WTC11 (cell line): ENCODE measurements at regions not wholly inside any gene's neighbourhood (a gene's known extent, or its start where the extent isn't known, plus 50 kb on each side); places are given as distances from the start of the nearest gene placed in this dataset.

ENCODE experiments used
- CBFB ChIP-seq: sonication (generic); formaldehyde crosslinking; IDR thresholded peaks from 2 replicates; pipeline ENCODE4 v1.8.1; 2022; ENCODE audit warnings: mild to moderate bottlenecking, low read depth, missing genetic modification reagents
- CREM ChIP-seq: sonication (generic); formaldehyde crosslinking; IDR thresholded peaks from 2 replicates; pipeline ENCODE4 v1.8.1; 2022; ENCODE audit warnings: mild to moderate bottlenecking, missing genetic modification reagents, moderate library complexity
- ESRRA ChIP-seq: sonication (generic); formaldehyde crosslinking; IDR thresholded peaks from 2 replicates; pipeline ENCODE4 v1.8.1; 2022; ENCODE audit warnings: mild to moderate bottlenecking, missing genetic modification reagents, borderline replicate concordance
- ETV6 ChIP-seq: sonication (generic); formaldehyde crosslinking; IDR thresholded peaks from 2 replicates; pipeline ENCODE4 v1.8.1; 2022; ENCODE audit warnings: mild to moderate bottlenecking, missing genetic modification reagents
- GABPB1 ChIP-seq: sonication (generic); formaldehyde crosslinking; IDR thresholded peaks from 2 replicates; pipeline ENCODE4 v1.8.1; 2023; ENCODE audit warnings: mild to moderate bottlenecking, missing genetic modification reagents
- HMGA2 ChIP-seq: fragments of 250-450 bp; sonication (Bioruptor Pico); IDR thresholded peaks from 2 replicates; pipeline ENCODE4 v1.4.0; 2021; ENCODE audit warnings: mild to moderate bottlenecking, moderate library complexity
- IRF2 ChIP-seq: sonication (generic); formaldehyde crosslinking; IDR thresholded peaks from 2 replicates; pipeline ENCODE4 v1.8.0; 2022; ENCODE audit warnings: low read depth, missing genetic modification reagents, borderline replicate concordance
- JAZF1 ChIP-seq: fragments of 250-450 bp; sonication (Bioruptor Pico); IDR thresholded peaks from 2 replicates; pipeline ENCODE4 v1.9.0; 2021; ENCODE audit warnings: moderate library complexity, mild to moderate bottlenecking, inconsistent platforms
- KAT7 ChIP-seq: sonication (generic); formaldehyde crosslinking; IDR thresholded peaks from 2 replicates; pipeline ENCODE4 v1.8.1; 2023; ENCODE audit warnings: missing genetic modification reagents, mild to moderate bottlenecking, borderline replicate concordance
- ZNF219 ChIP-seq: sonication (generic); formaldehyde crosslinking; IDR thresholded peaks from 2 replicates; pipeline ENCODE4 v1.8.0; 2023; ENCODE audit warnings: missing genetic modification reagents, mild to moderate bottlenecking, borderline replicate concordance
- TF ChIP-seq, protein P1 (sequence below): fragments of 250-450 bp; sonication (Bioruptor Pico); IDR thresholded peaks from 2 replicates; pipeline ENCODE4 v1.9.0; 2021; ENCODE audit warnings: mild to moderate bottlenecking, borderline replicate concordance
- TF ChIP-seq, protein P2 (sequence below): sonication (generic); formaldehyde crosslinking; IDR thresholded peaks from 2 replicates; pipeline ENCODE4 v1.8.0; 2022; ENCODE audit warnings: mild to moderate bottlenecking, missing genetic modification reagents
- TF ChIP-seq, protein P3 (sequence below): sonication (generic); formaldehyde crosslinking; IDR thresholded peaks from 2 replicates; pipeline ENCODE4 v1.8.0; 2023; ENCODE audit warnings: mild to moderate bottlenecking, missing genetic modification reagents
- TF ChIP-seq, protein P4 (sequence below): sonication (generic); formaldehyde crosslinking; IDR thresholded peaks from 2 replicates; pipeline ENCODE4 v1.8.0; 2022; ENCODE audit warnings: missing genetic modification reagents

DNA sequence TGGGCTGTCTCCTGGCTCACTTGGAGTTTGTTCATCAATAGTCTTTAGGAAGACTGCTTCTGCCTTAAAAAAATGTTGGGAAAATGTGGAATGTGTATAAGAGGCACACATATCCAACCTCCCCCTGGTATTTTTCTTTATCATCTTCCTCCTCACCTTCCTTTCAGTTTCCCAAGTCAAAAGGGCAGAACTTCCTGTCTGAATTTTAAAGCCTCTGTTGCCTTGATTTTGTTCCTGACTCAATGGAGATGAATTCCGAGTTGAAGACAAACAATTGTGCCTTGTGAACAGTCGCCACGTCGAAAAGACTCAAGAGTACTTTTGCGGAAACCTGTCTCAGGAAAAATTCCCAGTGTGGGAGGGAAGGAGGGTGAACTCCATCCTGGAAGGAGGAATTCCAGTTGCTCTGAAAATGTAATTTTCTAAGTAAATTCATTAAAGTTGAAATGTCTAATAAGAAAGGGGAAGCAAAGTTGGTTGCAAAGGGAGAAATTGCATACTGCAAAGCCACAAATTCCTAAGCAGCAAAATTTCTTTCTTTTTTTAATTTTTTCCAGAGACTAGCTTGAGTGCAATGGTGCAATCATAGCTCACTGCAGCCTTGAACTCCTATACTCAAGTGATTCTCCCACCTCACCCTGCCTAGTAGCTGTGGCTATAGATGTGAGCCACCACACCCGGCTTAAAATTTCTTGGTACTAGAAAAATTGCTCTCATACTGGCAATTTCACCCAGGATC lies 50.2 kb upstream of the ELK3 start (continued):
- TF ChIP-seq, protein P1, sequence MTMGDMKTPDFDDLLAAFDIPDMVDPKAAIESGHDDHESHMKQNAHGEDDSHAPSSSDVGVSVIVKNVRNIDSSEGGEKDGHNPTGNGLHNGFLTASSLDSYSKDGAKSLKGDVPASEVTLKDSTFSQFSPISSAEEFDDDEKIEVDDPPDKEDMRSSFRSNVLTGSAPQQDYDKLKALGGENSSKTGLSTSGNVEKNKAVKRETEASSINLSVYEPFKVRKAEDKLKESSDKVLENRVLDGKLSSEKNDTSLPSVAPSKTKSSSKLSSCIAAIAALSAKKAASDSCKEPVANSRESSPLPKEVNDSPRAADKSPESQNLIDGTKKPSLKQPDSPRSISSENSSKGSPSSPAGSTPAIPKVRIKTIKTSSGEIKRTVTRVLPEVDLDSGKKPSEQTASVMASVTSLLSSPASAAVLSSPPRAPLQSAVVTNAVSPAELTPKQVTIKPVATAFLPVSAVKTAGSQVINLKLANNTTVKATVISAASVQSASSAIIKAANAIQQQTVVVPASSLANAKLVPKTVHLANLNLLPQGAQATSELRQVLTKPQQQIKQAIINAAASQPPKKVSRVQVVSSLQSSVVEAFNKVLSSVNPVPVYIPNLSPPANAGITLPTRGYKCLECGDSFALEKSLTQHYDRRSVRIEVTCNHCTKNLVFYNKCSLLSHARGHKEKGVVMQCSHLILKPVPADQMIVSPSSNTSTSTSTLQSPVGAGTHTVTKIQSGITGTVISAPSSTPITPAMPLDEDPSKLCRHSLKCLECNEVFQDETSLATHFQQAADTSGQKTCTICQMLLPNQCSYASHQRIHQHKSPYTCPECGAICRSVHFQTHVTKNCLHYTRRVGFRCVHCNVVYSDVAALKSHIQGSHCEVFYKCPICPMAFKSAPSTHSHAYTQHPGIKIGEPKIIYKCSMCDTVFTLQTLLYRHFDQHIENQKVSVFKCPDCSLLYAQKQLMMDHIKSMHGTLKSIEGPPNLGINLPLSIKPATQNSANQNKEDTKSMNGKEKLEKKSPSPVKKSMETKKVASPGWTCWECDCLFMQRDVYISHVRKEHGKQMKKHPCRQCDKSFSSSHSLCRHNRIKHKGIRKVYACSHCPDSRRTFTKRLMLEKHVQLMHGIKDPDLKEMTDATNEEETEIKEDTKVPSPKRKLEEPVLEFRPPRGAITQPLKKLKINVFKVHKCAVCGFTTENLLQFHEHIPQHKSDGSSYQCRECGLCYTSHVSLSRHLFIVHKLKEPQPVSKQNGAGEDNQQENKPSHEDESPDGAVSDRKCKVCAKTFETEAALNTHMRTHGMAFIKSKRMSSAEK (CRISPR knock-in tag): no peak
- TF ChIP-seq ZNF219 (CRISPR knock-in tag) (no peak), CREM (CRISPR knock-in tag) (no peak), ETV6 (CRISPR knock-in tag) (no peak), KAT7 (CRISPR knock-in tag) (no peak), GABPB1 (no peak), JAZF1 (CRISPR knock-in tag) (no peak), IRF2 (CRISPR knock-in tag) (no peak), HMGA2 (CRISPR knock-in tag) (no peak), CBFB (CRISPR knock-in tag) (no peak), ESRRA (no peak)
- TF ChIP-seq, protein P2, sequence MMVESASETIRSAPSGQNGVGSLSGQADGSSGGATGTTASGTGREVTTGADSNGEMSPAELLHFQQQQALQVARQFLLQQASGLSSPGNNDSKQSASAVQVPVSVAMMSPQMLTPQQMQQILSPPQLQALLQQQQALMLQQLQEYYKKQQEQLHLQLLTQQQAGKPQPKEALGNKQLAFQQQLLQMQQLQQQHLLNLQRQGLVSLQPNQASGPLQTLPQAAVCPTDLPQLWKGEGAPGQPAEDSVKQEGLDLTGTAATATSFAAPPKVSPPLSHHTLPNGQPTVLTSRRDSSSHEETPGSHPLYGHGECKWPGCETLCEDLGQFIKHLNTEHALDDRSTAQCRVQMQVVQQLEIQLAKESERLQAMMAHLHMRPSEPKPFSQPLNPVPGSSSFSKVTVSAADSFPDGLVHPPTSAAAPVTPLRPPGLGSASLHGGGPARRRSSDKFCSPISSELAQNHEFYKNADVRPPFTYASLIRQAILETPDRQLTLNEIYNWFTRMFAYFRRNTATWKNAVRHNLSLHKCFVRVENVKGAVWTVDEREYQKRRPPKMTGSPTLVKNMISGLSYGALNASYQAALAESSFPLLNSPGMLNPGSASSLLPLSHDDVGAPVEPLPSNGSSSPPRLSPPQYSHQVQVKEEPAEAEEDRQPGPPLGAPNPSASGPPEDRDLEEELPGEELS (CRISPR knock-in tag): no peak
- TF ChIP-seq, protein P3, sequence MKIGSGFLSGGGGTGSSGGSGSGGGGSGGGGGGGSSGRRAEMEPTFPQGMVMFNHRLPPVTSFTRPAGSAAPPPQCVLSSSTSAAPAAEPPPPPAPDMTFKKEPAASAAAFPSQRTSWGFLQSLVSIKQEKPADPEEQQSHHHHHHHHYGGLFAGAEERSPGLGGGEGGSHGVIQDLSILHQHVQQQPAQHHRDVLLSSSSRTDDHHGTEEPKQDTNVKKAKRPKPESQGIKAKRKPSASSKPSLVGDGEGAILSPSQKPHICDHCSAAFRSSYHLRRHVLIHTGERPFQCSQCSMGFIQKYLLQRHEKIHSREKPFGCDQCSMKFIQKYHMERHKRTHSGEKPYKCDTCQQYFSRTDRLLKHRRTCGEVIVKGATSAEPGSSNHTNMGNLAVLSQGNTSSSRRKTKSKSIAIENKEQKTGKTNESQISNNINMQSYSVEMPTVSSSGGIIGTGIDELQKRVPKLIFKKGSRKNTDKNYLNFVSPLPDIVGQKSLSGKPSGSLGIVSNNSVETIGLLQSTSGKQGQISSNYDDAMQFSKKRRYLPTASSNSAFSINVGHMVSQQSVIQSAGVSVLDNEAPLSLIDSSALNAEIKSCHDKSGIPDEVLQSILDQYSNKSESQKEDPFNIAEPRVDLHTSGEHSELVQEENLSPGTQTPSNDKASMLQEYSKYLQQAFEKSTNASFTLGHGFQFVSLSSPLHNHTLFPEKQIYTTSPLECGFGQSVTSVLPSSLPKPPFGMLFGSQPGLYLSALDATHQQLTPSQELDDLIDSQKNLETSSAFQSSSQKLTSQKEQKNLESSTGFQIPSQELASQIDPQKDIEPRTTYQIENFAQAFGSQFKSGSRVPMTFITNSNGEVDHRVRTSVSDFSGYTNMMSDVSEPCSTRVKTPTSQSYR: no peak
- TF ChIP-seq, protein P4, sequence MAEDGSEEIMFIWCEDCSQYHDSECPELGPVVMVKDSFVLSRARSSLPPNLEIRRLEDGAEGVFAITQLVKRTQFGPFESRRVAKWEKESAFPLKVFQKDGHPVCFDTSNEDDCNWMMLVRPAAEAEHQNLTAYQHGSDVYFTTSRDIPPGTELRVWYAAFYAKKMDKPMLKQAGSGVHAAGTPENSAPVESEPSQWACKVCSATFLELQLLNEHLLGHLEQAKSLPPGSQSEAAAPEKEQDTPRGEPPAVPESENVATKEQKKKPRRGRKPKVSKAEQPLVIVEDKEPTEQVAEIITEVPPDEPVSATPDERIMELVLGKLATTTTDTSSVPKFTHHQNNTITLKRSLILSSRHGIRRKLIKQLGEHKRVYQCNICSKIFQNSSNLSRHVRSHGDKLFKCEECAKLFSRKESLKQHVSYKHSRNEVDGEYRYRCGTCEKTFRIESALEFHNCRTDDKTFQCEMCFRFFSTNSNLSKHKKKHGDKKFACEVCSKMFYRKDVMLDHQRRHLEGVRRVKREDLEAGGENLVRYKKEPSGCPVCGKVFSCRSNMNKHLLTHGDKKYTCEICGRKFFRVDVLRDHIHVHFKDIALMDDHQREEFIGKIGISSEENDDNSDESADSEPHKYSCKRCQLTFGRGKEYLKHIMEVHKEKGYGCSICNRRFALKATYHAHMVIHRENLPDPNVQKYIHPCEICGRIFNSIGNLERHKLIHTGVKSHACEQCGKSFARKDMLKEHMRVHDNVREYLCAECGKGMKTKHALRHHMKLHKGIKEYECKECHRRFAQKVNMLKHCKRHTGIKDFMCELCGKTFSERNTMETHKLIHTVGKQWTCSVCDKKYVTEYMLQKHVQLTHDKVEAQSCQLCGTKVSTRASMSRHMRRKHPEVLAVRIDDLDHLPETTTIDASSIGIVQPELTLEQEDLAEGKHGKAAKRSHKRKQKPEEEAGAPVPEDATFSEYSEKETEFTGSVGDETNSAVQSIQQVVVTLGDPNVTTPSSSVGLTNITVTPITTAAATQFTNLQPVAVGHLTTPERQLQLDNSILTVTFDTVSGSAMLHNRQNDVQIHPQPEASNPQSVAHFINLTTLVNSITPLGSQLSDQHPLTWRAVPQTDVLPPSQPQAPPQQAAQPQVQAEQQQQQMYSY (CRISPR knock-in tag): no peak
- TF ChIP-seq, all 79 proteins: peak for 0
